Fibroblast of skin of back (primary cell): ENCODE measurements at regions not wholly inside any gene's neighbourhood (a gene's known extent, or its start where the extent isn't known, plus 50 kb on each side); places are given as distances from the start of the nearest gene placed in this dataset.
"Not testable (repeated sequence)": the region's sequence is repeated elsewhere in the genome, so short reads cannot be mapped to it uniquely, and the experiment has no call there.

Experiments used
- DNase-seq: peaks from one replicate; pipeline ENCODE4 v3.0.0-alpha.2; 2013

GRCh38 chr5:100188778-100189177 is 346.4 kb upstream of the FAM174A start:
- no peak for DNase-seq

GRCh38 chr5:100188339-100188738 is 346.8 kb upstream of the FAM174A start:
- DNase-seq: no peak

- no peak for DNase-seq
These were observed 349.0 kb upstream of the FAM174A start for GRCh38 chr5:100186181-100186580.

GRCh38 chr5:100182402-100182801 is 352.8 kb upstream of the FAM174A start:
- no peak for DNase-seq

- DNase-seq: no peak
These were observed 359.8 kb upstream of the FAM174A start for GRCh38 chr5:100175346-100175745.

GRCh38 chr5:100165309-100165708 is 369.9 kb upstream of the FAM174A start:
- no peak for DNase-seq

GRCh38 chr5:100161868-100162267 is 373.3 kb upstream of the FAM174A start:
- no peak for DNase-seq

- no peak for DNase-seq
These were observed 378.1 kb upstream of the FAM174A start for GRCh38 chr5:100157066-100157465.

GRCh38 chr5:100148239-100148638 is 386.9 kb upstream of the FAM174A start:
- no peak for DNase-seq

- no peak for DNase-seq
These were observed 392.6 kb upstream of the FAM174A start for GRCh38 chr5:100142607-100143006.

GRCh38 chr5:100131161-100131560 is 404.0 kb upstream of the FAM174A start:
- no peak for DNase-seq

- no peak for DNase-seq
These were observed 404.9 kb upstream of the FAM174A start for GRCh38 chr5:100130307-100130706.

- DNase-seq: no peak
These were observed 415.3 kb upstream of the FAM174A start for GRCh38 chr5:100119903-100120302.

- no peak for DNase-seq
These were observed 424.7 kb upstream of the FAM174A start for GRCh38 chr5:100110497-100110896.

- DNase-seq: no peak
These were observed 426.3 kb upstream of the FAM174A start for GRCh38 chr5:100108883-100109282.

- DNase-seq: not testable (repeated sequence)
These were observed 431.5 kb upstream of the FAM174A start for GRCh38 chr5:100103592-100104119.

GRCh38 chr5:100101466-100101865 is 433.7 kb upstream of the FAM174A start:
- DNase-seq: not testable (repeated sequence)

- not testable (repeated sequence) for DNase-seq
These were observed 438.8 kb upstream of the FAM174A start for GRCh38 chr5:100096328-100096727.

GRCh38 chr5:100080703-100081102 is 454.5 kb upstream of the FAM174A start:
- DNase-seq: not testable (repeated sequence)

GRCh38 chr5:100079163-100079562 is 456.0 kb upstream of the FAM174A start:
- not testable (repeated sequence) for DNase-seq

- DNase-seq: not testable (repeated sequence)
These were observed 469.2 kb upstream of the FAM174A start for GRCh38 chr5:100066020-100066419.

- no peak for DNase-seq
These were observed 491.7 kb upstream of the FAM174A start for GRCh38 chr5:100043475-100043874.

GRCh38 chr5:100026606-100027005 is 508.6 kb upstream of the FAM174A start:
- DNase-seq: no peak

- no peak for DNase-seq
These were observed 511.6 kb upstream of the FAM174A start for GRCh38 chr5:100023536-100023935.
